CD4-positive, alpha-beta T cell treated with Interleukin-4 for 1 hour (primary cell): ENCODE measurements at regions not wholly inside any gene's neighbourhood (a gene's known extent, or its start where the extent isn't known, plus 50 kb on each side); places are given as distances from the start of the nearest gene placed in this dataset.
"Not testable (repeated sequence)": the region's sequence is repeated elsewhere in the genome, so short reads cannot be mapped to it uniquely, and the experiment has no call there.

ENCODE experiments used
- DNase-seq, 2 donors: peaks; one replicate each; pipeline ENCODE4 v3.0.0-alpha.2; 2020 to 2022

DNA sequence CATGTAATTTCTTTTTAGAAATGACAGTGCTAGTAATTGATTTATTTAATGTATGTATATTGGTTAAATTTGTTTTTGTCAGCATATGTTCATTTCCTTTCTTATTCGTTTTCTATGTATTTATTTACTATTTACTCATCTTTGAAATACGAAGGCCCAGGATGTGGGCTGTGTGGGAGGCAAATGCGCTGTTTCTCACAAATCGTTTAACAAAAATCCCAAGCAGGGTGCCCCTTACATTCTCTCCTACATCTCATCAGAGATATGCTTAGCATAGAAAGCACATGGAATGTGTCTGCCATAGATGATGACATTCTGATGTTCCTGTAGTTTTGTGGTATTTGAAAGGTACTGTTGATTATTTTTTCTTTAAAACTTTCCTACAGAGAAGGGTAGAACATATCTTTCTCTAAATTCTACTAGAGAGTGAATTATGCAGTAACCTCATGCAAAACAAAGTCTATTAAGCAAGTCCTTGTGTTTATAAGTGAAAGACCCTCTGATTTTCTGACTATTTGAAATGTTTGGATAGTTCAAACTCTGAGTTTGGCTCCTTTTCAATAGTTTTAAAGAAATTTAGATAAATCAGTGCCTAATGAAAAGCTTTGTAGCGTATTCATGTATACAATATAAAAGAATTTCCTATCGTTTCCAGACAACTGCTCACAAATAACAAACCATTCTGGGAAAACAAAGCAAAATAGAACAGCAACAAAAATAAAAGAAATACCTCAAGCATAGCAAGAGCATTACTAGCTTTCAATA is 111.1 kb upstream of the VGLL3 start:
- DNase-seq, result no peak

DNA sequence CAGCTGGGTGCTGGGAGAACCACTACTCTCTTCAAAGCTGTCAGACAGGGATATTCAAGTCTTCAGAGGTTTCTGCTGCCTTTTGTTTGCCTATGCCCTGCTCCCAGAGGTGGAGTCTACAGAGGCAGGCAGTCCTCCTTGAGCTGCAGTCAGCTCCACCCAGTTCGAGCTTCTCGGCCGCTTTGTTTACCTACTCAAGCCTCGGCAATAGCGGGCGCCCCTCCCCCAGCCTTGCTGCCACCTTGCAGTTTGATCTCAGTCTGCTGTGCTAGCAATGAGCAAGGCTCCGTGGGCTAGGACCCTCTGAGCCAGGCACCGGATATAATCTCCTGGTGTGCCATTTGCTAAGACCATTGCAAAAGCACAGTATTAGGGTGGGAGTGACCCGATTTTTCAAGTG is 106.8 kb upstream of the VGLL3 start:
- DNase-seq, result not testable (repeated sequence)

DNA sequence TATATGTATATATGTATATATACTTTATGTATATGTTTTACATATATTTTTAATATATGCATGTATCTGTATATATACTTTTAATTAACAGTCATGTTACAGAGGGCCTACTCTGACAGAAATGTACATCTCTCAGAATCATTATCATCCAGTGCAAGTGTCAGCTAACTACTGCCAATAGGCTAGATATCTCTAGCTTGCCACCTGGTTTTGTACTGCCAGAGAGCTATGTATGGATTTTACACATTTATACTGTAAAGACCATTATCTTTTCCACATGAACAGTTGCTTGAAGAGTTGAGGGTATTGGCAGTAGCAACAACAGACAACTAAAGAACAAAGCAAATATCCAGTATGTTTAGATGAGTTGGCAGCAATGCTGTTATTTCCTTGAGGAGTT is 99.7 kb upstream of the VGLL3 start:
- DNase-seq, result no peak

DNA sequence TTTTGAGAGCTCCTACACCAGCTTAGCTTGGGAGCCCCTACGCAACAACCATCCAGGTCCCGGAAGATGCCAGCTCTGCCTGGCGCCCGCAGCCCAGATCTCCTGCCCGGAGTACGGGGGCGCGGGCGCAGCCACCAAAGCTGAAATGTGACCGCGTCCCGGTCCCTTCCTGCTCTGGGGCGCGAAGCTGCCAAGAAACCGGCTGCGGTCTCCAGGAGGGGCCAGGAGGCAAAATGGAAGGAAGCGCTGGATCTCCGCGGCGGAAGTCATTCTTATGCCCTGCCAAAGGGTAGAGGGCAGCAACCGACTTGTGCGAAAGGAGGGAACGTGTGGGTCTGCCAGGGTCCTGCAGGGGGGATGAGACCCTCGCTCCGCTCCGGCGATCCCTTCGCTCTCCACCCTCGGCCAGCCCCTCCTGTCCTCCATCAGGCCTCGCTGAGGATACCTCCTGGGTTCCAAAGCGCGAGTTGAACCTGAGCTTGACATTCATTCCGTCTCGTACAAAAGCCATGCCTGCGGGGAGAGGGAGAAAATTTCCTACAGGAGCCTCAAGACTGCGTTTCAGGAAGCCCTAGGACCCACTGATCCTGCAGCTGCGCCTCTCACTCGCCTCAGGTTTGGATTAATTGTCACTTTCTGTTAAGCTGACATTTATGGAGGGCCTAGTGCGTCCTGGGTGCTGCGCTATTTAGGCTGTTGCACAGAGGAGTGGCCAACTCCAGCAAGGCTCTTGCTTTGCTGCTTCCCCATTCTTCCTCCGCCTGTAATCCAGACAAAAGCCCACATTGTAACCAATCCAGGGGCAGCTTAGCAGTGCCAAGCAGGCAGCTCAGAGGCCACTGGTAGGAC is 98.3 kb upstream of the VGLL3 start:
- DNase-seq, result peak in 1 of 2 donors; percentile 18

DNA sequence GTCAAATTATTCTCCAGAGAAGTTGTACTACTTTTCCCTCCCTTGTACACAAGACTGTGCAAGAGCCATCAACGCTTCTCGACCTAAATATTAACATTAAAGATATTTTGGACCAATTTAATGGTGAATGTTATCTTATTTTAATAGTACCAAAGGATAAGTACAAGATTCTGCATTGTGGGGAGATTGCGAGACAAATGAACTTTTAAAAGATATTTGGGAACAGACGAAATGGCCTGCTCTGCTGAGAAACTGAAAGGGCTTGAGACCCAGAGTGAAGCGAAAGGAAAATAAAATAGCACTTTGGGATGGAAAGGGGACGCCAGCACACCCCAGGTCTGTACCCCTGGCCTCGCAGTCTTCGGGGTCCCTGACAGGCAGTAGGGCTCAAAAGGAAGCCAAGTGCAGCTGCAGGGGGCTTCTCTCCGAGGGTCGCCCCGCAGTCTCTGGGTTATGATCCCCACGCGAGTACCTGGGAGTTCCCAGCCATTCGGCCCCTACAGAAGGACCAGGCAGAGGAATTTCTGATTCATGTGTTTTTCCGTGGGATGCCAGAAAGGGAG is 97.6 kb upstream of the VGLL3 start:
- no peak for DNase-seq

DNA sequence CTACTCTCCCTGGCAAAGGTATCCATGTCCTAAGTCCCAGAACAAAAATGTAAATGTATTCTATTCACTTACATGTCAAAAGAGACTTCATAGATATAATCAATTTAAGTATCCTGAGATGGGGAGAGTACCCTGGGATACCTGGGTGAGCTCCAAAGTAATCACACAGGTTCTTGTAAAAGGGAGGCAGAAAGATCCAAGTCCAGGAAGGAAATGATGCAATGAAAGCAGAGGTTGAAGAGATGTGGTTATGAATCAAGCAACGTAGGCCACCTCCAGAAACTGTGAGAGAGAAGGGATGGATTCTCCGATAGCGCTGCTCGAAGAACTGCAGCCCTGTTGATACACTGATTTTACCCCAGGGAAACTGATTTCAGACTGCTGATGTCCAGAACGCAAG is 93.9 kb upstream of the VGLL3 start:
- no peak for DNase-seq

DNA sequence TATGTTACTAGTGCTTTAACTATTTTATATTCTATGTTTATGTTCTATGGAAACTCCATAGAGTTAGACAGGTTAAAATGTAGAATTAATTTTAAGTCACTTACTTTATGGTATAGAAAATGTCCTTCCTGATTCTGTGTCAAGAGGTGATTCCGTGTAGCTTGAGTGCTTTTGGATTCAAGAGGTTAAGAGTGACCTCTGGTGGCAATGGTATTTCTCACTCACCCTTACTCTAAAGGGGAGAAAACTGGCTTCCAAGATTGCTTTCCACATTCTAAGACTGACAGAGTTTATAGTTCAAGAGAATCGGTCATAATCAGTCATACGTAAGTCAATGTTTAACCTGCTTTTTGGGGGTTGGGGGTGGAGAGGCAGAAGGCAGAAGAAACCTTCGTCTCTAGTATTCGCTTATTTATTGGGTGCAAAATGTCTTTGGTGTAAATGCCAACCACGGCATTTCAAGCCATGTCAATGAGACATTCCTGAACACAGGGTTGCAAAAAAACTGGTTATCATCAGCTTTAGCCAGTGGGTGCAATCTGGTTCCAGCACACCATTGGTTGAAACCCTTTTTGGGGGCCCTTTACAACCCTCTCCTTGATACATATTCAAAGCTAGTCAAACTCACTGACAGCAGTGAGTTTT is 92.0 kb upstream of the VGLL3 start:
- no peak for DNase-seq

DNA sequence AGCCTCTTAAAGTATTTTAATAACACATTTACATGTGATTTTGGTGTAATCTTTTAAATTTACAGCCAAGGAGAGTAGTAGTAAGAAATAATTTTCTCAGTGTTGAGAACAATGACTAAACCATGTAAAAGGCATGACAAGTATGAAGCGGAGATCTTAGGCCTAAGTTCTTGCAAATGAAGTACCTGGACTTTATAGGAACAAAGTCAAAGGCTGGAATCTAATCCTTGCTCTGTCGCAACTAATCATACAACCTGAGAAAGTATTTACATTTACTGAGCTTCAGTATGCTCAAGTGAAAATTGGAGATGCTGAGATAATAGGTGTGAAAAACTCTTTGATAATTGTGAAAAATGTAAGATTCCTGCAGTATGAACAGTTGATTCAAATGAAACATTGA is 86.4 kb upstream of the VGLL3 start:
- DNase-seq, result no peak

DNA sequence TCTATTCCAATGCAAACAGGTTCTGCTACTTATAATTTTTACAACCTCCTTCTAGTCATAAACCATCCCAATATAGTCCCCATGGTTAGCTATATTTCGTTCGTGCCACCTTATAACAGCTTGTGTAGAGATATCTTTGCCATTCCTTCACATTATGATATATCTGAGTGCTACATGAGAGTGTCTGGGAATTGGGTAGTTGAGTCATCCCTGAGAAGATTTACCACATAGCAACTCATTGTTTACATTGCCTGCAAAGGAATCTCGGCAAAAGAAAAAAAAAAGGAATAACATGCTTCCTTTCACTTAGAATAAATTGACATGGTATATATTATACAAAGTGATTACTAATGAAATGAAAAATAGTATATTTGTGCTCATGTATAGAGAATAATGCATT is 86.0 kb upstream of the VGLL3 start:
- no peak for DNase-seq

DNA sequence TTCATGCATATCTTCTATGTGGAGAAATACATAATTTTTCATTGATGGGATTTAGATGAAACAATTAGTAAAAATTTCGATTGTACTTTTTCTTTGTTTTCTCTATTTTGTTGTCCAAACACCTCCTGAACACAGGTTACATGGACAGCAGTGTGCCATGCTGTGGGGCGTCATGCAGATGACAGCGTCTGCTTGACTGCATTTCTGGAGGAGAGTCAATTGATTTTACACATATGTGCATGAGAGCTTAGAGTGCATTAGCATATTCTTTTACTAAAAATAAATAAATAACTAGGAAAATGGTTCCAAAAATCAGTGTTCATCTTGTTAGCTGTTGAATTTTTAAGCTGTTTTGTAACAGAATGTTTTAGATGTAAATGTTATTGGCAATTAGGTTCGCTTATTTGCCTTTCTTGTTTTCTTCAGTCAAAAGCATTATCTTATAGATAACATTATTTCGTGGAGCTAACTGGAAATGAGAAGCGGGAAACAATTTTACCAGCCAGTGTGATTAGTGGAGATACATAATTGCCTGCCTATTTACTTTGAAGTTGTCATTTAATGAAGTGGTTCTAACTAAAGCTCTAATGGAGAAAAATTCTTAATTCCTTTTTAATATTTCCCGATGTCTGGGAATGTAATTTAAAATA is 82.7 kb upstream of the VGLL3 start:
- no peak for DNase-seq

DNA sequence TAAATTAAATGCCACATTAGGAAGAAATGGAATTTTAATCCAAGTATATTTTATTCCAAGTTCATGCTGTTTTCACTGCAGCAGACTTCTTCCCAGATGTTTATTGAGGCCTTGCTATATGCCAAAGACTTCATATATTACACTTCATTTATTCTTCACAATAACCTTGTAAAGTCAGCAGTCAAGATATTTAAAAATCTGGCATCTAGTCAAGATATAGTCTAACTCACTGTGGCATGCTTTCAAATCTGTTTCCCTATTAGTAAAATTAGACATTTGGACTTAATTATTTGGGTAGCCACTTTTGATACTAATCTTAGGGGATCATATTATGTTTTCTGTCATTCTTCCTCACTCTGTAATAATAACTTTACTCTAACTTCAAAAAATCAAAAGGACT is 81.5 kb upstream of the VGLL3 start:
- no peak for DNase-seq

DNA sequence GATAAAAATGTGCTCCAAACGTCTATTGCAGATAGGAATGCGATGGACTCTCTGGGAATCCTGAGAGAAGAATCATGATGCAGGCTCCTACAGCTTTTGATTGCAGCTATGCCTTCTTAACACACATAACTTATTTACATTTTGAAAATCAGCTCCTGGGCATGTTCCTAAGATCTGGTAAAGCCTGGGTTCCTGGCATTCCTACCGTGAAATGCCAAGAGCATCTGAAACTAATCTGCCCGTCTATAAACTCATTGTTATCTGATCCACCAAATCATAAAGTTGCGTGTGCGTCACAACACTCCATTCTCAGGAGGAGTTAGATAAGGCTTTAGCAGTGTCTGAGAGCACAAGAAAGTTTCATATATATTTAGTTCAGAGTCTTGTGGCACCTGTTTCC is 79.0 kb upstream of the VGLL3 start:
- DNase-seq, result no peak

DNA sequence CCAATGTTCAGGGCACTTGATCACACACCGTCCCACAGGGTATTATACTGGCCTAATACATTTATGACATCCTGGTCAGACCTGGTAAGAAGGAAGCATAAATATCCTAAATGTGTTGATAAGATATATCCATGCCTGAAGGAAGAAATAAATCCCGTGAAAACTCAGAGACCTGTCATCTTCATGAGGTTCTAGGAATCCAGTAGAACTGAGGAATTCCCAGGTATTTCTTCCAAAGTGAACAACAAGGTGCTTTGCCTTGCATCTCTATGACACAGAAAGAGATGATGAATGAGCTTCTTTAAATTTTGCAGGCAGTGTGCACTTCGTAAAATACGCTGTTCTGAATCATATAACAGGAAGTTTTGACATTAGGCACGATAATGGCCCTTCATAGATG is 78.1 kb upstream of the VGLL3 start:
- DNase-seq, result no peak

DNA sequence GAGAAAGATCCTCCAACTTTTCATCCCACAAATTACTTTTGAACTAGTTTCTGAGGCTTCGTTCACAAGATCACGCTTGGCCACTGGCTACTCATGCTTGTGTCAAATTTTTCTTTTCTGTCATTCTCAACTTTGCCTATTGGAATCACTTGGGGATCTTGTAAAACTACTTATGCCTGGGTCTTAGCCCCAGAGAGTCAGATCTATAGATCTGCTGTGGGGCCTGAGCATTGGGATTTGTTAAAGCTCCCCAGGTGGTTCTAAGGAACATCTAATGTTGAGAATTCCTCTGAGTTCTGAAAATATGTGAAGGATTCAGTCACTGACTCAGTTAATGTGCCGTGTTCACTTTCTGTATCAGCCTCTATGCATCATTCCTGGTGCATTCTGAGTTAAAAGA is 71.7 kb upstream of the VGLL3 start:
- no peak for DNase-seq

DNA sequence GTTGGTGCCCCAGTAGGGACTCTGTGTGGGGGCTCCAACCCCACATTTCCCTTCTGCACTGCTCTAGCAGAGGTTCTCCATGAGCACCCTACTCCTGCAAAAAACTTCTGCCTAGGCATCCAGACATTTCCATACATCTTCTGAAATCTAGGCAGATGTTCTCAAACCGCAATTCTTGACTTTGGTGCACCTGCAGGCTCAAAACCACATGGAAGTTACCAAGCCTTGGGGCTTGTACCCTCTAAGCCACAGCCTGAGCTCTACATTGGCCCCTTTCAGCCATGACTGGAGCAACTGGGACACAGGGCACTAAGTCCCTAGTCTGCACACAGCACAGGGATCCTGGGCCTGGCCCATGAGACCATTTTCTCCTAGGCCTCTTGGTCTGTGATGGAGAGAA is 66.5 kb upstream of the VGLL3 start:
- no peak for DNase-seq

DNA sequence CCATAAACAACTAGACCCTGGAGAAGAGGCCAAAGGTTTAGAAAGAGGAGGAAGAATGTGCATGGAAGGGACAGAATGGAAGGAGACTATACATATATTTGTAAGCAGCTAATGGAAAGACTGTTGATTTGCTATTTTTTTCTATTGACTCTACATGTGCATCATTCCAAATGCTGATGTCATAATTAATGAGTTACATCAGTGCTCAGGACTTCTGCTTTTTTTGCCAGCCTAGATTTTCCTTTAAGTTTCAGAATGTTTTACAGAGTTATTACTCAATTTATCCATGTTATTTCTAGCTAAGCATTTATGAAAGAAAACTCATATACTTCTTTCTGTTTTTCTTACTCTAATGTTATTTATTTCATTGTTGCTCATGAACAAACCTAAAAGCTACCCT is 62.6 kb upstream of the VGLL3 start:
- no peak for DNase-seq

DNA sequence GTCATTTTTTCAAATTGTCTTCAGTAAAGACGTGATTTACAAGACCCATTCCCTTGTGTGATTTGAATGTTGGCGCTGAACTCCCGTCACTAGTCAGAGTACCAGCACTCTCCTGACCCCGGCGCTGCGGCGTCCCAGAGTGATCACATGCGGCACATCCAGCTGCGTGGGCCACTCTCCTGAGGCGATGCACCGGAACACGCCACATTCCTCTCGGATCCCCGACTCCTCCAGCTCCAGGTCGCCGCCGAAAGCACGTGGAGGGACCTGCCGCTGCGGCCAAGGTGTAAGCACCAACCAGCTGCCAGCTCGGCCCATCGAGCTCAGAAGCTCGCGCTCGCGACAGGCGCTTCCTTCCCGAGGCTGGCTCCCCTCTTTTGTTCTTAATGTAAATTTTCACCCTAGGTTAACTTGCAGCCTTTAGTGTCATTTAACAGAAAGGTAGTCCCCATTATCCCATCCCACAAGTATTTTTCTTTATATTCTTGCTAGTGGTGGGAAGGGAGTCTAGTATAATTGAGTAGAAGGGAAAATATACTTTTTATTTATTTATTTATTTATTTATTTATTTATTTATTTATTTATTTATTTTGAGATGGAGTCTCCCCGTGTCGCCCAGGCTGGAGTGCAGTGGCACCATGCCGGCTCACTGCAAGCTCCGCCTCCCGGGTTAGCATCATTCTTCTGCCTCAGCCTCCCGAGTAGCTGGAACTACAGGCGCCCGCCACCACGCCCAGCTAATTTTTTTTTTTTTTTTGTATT is 61.7 kb upstream of the VGLL3 start:
- no peak for DNase-seq

DNA sequence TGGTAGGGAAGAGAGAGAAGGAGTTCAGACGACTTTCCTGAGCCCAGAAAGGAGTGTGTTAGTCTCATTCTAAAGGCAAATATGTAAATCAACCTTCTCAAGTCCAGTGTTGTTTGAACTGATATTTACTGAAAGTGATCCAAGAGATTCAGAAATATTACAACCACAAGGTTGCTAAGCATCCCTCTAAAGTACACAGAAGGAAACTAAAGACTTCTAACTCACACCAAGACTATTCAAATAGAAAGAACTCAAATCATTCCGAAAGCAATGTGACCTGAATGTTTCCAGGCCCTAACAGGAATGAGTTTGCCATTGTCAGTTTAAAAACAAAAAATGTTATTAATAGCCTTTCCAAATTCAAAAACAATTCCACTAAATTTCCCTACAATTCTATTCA is 56.9 kb upstream of the VGLL3 start:
- DNase-seq, result no peak

DNA sequence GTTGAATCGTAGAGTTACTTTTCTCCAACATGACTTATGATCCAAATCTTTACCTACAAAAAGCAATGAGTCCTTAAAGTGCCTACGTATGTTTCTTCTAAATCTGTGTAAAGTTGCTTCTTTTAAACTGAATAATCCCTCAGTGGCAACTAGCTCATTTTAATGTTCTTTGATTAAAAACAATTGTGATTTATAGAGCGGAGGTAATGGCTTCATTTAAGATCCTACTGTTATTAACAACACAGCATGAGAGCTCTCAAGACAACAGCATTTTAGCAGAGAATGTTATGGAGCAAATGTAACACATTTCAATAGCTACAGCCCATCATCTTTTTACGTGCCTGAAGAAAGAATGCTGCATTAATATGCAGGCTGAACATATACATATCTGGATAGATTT is 55.3 kb upstream of the VGLL3 start:
- DNase-seq, result no peak

DNA sequence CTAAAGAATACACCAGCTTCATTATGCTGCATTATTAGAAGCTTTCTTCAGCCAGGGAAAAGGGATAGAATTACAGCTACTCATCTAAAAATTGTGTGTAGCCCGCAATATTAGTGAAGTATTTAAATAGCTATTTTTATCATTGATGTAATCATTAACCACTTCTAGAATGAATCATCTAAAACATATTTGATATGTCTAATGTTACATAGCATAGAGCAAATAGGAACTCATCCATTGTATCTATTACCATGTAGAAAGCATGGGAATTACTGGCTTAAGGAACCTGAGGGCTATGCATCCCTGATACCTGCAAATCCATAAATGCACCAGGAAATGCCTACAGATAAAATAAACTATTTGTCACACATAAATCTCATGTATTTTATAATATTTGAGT is 54.5 kb upstream of the VGLL3 start:
- DNase-seq, result no peak

DNA sequence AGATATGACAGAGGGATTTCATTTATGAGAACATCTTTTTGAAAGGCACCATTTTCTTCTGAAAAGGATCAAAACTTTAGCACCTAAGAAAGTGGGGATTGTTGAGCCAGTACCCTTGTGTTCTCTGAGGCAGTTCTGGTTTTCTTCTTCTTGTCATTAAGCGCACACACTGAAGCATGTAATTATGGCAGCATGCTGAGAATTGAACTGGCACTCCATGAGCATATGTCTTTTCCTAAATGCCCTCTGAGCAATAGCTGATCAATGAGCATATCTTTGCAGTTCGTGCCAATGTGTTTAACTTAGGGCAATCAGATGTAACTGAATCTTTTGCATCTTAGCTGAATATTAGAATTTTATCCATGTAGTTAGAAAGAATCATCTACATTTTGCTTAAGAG is 53.9 kb upstream of the VGLL3 start:
- no peak for DNase-seq

DNA sequence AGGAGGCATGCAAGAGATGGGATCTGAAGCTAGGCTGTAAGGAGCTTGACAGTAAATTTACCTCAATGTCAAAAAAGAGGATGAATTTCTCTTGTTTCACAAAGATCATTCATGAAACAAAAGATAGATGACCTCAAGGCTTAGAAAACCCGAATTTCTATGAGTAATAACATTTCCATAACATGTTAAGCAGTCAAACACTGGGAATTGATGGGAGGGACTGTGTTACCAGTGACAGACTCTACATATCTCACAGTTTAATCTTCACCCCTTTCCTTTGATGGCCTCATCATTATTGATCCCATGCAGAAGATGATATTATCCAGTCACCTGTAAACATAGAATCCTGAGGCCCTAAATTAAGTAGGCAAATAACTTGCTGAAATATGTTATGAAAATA is 53.5 kb upstream of the VGLL3 start:
- no peak for DNase-seq
